Breast epithelium (tissue), 4 donors: ENCODE measurements at regions not wholly inside any gene's neighbourhood (a gene's known extent, or its start where the extent isn't known, plus 50 kb on each side); places are given as distances from the start of the nearest gene placed in this dataset.

Experiments
- DNase-seq, 2 donors: peaks; one replicate each; pipeline ENCODE4 v3.0.0-alpha.2; 2019; ENCODE audit warnings: low spot score in 2 of 2
- H3K27ac ChIP-seq, 2 donors: fragments of 200-600 bp; sonication (generic) in 1 of 2; one replicate each; pipeline ENCODE4 v1.5.1; 2016 to 2019; ENCODE audit warnings: mild to moderate bottlenecking in 1 of 2
- H3K27me3 ChIP-seq, 2 donors: fragments of 200-600 bp; sonication (generic) in 1 of 2; one replicate each; pipeline versions ENCODE4 v1.5.1 to v1.6.0; 2017 to 2019; ENCODE audit warnings: control low read depth in 1 of 2, mild to moderate bottlenecking in 1 of 2
- H3K36me3 ChIP-seq: fragments of 200-600 bp; one replicate; pipeline ENCODE4 v1.5.1; 2019
- H3K4me1 ChIP-seq, 2 donors: fragments of 200-600 bp; sonication (generic); one replicate each; pipeline ENCODE4 v1.5.1; 2016 to 2019; ENCODE audit warnings: control low read depth in 1 of 2
- H3K4me3 ChIP-seq, 3 donors: fragments of 200-600 bp; sonication (generic); 1 replicate in 2 of 3; 2 replicates in 1 of 3; pipeline ENCODE4 v1.5.1; 2016 to 2019; ENCODE audit warnings: mild to moderate bottlenecking in 3 of 3, moderate library complexity in 2 of 3
- H3K9me3 ChIP-seq, 2 donors: fragments of 200-600 bp; sonication (generic) in 1 of 2; one replicate each; pipeline ENCODE4 v1.5.1; 2016 to 2019; ENCODE audit warnings: control low read depth in 1 of 2
- CTCF ChIP-seq, 3 donors: fragments of 450-650 bp; IDR thresholded peaks; one replicate each; pipeline ENCODE4 v1.5.1; 2016 to 2017; ENCODE audit warnings: antibody characterized with exemption in 3 of 3, mild to moderate bottlenecking in 3 of 3, moderate library complexity in 3 of 3
- POLR2A ChIP-seq: fragments of 450-650 bp; IDR thresholded peaks from one replicate; pipeline ENCODE4 v1.6.1; 2016; ENCODE audit warnings: antibody characterized with exemption, mild to moderate bottlenecking, moderate library complexity
- POLR2AphosphoS5 ChIP-seq, 3 donors: sonication (generic); formaldehyde crosslinking; IDR thresholded peaks; one replicate each; pipeline ENCODE4 v1.6.1; 2017; ENCODE audit warnings: antibody characterized with exemption in 3 of 3
- intact Hi-C: fragments of 100-400 bp; cut with DNase I; formaldehyde crosslinking; loops from one replicate; pipeline ENCODE4 v1.15.1; 2023; ENCODE audit warnings: low total_unique reads

- Histone ChIP-seq H3K27ac (no peak overlapping the region), H3K9me3 (no peaks in the 10 kb centered on the region), H3K36me3 (no peaks in the 10 kb centered on the region), H3K4me3 (no peak overlapping the region), H3K27me3 (no peaks in the 10 kb centered on the region), H3K4me1 (no peaks in the 10 kb centered on the region)
- intact Hi-C loops = no loop called here
- DNase-seq = no peak
- no peak for TF ChIP-seq POLR2A
- no peak for TF ChIP-seq CTCF (IDR thresholded peaks at IDR 0.05)
- TF ChIP-seq POLR2AphosphoS5 (IDR thresholded peaks at IDR 0.05) = no peak
Observed at GRCh38 chr13:34210341-34210740, 392.4 kb downstream of the RFC3 start.

GRCh38 chr13:34214686-34215085, 396.7 kb downstream of the RFC3 start:
- Histone ChIP-seq H3K36me3 (no peaks in the 10 kb centered on the region), H3K27me3 (no peaks in the 10 kb centered on the region), H3K9me3 (no peaks in the 10 kb centered on the region), H3K4me3 (no peak overlapping the region), H3K27ac (no peak overlapping the region), H3K4me1 (no peaks in the 10 kb centered on the region)
- intact Hi-C loops = no loop called here
- TF ChIP-seq POLR2A (no peak), POLR2AphosphoS5 (IDR thresholded peaks at IDR 0.05) (no peak), CTCF (IDR thresholded peaks at IDR 0.05) (no peak)
- no peak for DNase-seq

- Histone ChIP-seq H3K27me3 (no peaks in the 10 kb centered on the region), H3K9me3 (no peaks in the 10 kb centered on the region), H3K4me3 (no peak overlapping the region), H3K4me1 (no peaks in the 10 kb centered on the region), H3K36me3 (no peaks in the 10 kb centered on the region), H3K27ac (no peak overlapping the region)
- intact Hi-C loops = no loop called here
- TF ChIP-seq POLR2AphosphoS5 (IDR thresholded peaks at IDR 0.05) (no peak), CTCF (IDR thresholded peaks at IDR 0.05) (no peak), POLR2A (no peak)
- no peak for DNase-seq
Observed at GRCh38 chr13:34216256-34216655, 398.3 kb downstream of the RFC3 start.

DNA sequence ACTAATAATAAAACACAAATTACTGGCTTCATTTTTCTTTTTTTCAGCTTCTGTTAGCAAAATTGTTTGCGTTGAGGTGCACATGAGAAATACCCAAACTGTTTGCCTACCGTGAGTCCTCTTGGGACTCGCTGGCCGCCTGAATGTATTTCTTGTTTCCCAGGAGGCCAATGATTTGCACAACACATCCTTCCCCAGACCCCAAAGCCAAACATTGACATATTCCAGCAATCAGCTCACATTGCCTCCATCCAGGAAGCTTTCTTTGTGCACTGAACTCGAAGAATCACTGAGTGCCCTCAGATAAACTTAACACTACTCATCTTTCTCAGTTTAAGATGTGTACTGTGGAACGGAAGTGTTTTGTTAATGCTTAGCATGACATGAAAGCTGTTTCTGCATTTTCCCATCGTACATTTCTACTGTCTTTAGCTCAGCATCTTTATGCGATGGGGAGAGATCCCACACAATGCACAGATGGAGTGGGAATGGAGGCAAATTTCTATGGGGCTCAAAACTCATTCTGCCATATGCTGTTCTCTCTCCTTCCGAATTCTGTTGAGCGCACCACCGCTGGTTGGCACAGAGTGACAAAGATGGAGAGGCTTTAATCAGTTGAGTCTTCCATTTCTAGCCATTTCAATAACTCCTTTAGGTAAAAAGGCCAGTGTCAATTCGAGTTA, 399.5 kb downstream of the RFC3 start:
- Histone ChIP-seq H3K4me1 (no peaks in the 10 kb centered on the region), H3K9me3 (no peaks in the 10 kb centered on the region), H3K36me3 (no peaks in the 10 kb centered on the region), H3K27ac (no peak overlapping the region), H3K4me3 (no peak overlapping the region), H3K27me3 (no peaks in the 10 kb centered on the region)
- no peak for DNase-seq
- TF ChIP-seq CTCF (IDR thresholded peaks at IDR 0.05) = no peak
- TF ChIP-seq POLR2AphosphoS5 (IDR thresholded peaks at IDR 0.05) = no peak
- no peak for TF ChIP-seq POLR2A
- intact Hi-C loops = no loop called here

GRCh38 chr13:34223984-34224383, 406.0 kb downstream of the RFC3 start:
- Histone ChIP-seq H3K4me1 (no peaks in the 10 kb centered on the region), H3K4me3 (no peak overlapping the region), H3K27ac (no peak overlapping the region), H3K9me3 (no peaks in the 10 kb centered on the region), H3K27me3 (no peaks in the 10 kb centered on the region), H3K36me3 (no peaks in the 10 kb centered on the region)
- intact Hi-C loops = no loop called here
- TF ChIP-seq POLR2A (no peak), POLR2AphosphoS5 (IDR thresholded peaks at IDR 0.05) (no peak), CTCF (IDR thresholded peaks at IDR 0.05) (no peak)
- no peak for DNase-seq
